ENCODE measurements at regions not wholly inside any gene's neighbourhood (a gene's known extent, or its start where the extent isn't known, plus 50 kb on each side); places are given as distances from the start of the nearest gene placed in this dataset.

- Histone ChIP-seq H3K4me3 (ENCODE audit: low read length) (no peak overlapping the region), H3K4me1 (ENCODE audit: low read length) (no peaks in the 10 kb centered on the region), H3K36me3 (replicated peaks; ENCODE audit: insufficient read depth, low read length) (no peaks in the 10 kb centered on the region), H3K79me2 (ENCODE audit: low read length) (no peaks in the 10 kb centered on the region), H3K9me3 (replicated peaks; ENCODE audit: insufficient read depth, low read length) (no peaks in the 10 kb centered on the region), H3F3A (ENCODE audit: insufficient read depth, low read length) (no peaks in the 10 kb centered on the region), H3K9ac (ENCODE audit: low read length) (no peak overlapping the region), H3K27ac (ENCODE audit: low read length) (no peak overlapping the region), H3K9me2 (replicated peaks; ENCODE audit: insufficient read depth, low read length) (no peaks in the 10 kb centered on the region), H2AFZ (ENCODE audit: low read length) (no peak overlapping the region), H3K27me3 (replicated peaks; ENCODE audit: insufficient read depth, low read length) (no peaks in the 10 kb centered on the region), H3K4me2 (ENCODE audit: low read depth, low read length) (no peak overlapping the region), H4K20me1 (ENCODE audit: insufficient read depth, low read length) (no peaks in the 10 kb centered on the region)
- no peak for DNase-seq
- TF ChIP-seq EZH2 (optimal IDR thresholded peaks at IDR 0.05; ENCODE audit: low read depth, low read length) (no peak), CTCF (IDR thresholded peaks at IDR 0.05; ENCODE audit: low read length) (no peak), EZH2phosphoT487 (IDR thresholded peaks at IDR 0.05; ENCODE audit: low read length) (no peak)
Measured at GRCh38 chr2:57185568-57185967, 861.0 kb upstream of the VRK2 start.

- Histone ChIP-seq H4K20me1 (ENCODE audit: insufficient read depth, low read length) (no peaks in the 10 kb centered on the region), H3K27ac (ENCODE audit: low read length) (no peak overlapping the region), H3K27me3 (replicated peaks; ENCODE audit: insufficient read depth, low read length) (no peaks in the 10 kb centered on the region), H3K36me3 (replicated peaks; ENCODE audit: insufficient read depth, low read length) (no peaks in the 10 kb centered on the region), H3K9ac (ENCODE audit: low read length) (no peak overlapping the region), H3K4me1 (ENCODE audit: low read length) (no peaks in the 10 kb centered on the region), H2AFZ (ENCODE audit: low read length) (no peak overlapping the region), H3K4me2 (ENCODE audit: low read depth, low read length) (no peak overlapping the region), H3F3A (ENCODE audit: insufficient read depth, low read length) (no peaks in the 10 kb centered on the region), H3K9me2 (replicated peaks; ENCODE audit: insufficient read depth, low read length) (no peaks in the 10 kb centered on the region), H3K4me3 (ENCODE audit: low read length) (no peak overlapping the region), H3K79me2 (ENCODE audit: low read length) (no peaks in the 10 kb centered on the region), H3K9me3 (replicated peaks; ENCODE audit: insufficient read depth, low read length) (no peaks in the 10 kb centered on the region)
- DNase-seq: no peak
- TF ChIP-seq EZH2 (optimal IDR thresholded peaks at IDR 0.05; ENCODE audit: low read depth, low read length) (no peak), EZH2phosphoT487 (IDR thresholded peaks at IDR 0.05; ENCODE audit: low read length) (no peak), CTCF (IDR thresholded peaks at IDR 0.05; ENCODE audit: low read length) (no peak)
Measured at GRCh38 chr2:57190007-57190406, 856.6 kb upstream of the VRK2 start.

- Histone ChIP-seq H3F3A (ENCODE audit: insufficient read depth, low read length) (no peaks in the 10 kb centered on the region), H3K9me2 (replicated peaks; ENCODE audit: insufficient read depth, low read length) (no peaks in the 10 kb centered on the region), H3K36me3 (replicated peaks; ENCODE audit: insufficient read depth, low read length) (no peaks in the 10 kb centered on the region), H3K4me3 (ENCODE audit: low read length) (no peak overlapping the region), H2AFZ (ENCODE audit: low read length) (no peak overlapping the region), H4K20me1 (ENCODE audit: insufficient read depth, low read length) (no peaks in the 10 kb centered on the region), H3K79me2 (ENCODE audit: low read length) (no peaks in the 10 kb centered on the region), H3K4me2 (ENCODE audit: low read depth, low read length) (no peak overlapping the region), H3K27me3 (replicated peaks; ENCODE audit: insufficient read depth, low read length) (no peaks in the 10 kb centered on the region), H3K9ac (ENCODE audit: low read length) (no peak overlapping the region), H3K9me3 (replicated peaks; ENCODE audit: insufficient read depth, low read length) (no peaks in the 10 kb centered on the region), H3K27ac (ENCODE audit: low read length) (no peak overlapping the region), H3K4me1 (ENCODE audit: low read length) (no peaks in the 10 kb centered on the region)
- no peak for TF ChIP-seq CTCF (IDR thresholded peaks at IDR 0.05; ENCODE audit: low read length)
- TF ChIP-seq EZH2phosphoT487 (IDR thresholded peaks at IDR 0.05; ENCODE audit: low read length): no peak
- TF ChIP-seq EZH2 (optimal IDR thresholded peaks at IDR 0.05; ENCODE audit: low read depth, low read length): no peak
- no peak for DNase-seq
Measured at GRCh38 chr2:57199663-57200062, 846.9 kb upstream of the VRK2 start.
